HG02970 (cell line): ENCODE measurements at regions not wholly inside any gene's neighbourhood (a gene's known extent, or its start where the extent isn't known, plus 50 kb on each side); places are given as distances from the start of the nearest gene placed in this dataset.
"Not testable (repeated sequence)": the region's sequence is repeated elsewhere in the genome, so short reads cannot be mapped to it uniquely, and the experiment has no call there.

Experiments
- ATAC-seq: cut with Tn5 transposase; IDR thresholded peaks from one replicate; pipeline ENCODE4 v1.9.1; 2021; ENCODE audit warnings: mild to moderate bottlenecking, moderate library complexity, moderate number of reproducible peaks; ENCODE audit not compliant: unreplicated experiment, low FRiP score

DNA sequence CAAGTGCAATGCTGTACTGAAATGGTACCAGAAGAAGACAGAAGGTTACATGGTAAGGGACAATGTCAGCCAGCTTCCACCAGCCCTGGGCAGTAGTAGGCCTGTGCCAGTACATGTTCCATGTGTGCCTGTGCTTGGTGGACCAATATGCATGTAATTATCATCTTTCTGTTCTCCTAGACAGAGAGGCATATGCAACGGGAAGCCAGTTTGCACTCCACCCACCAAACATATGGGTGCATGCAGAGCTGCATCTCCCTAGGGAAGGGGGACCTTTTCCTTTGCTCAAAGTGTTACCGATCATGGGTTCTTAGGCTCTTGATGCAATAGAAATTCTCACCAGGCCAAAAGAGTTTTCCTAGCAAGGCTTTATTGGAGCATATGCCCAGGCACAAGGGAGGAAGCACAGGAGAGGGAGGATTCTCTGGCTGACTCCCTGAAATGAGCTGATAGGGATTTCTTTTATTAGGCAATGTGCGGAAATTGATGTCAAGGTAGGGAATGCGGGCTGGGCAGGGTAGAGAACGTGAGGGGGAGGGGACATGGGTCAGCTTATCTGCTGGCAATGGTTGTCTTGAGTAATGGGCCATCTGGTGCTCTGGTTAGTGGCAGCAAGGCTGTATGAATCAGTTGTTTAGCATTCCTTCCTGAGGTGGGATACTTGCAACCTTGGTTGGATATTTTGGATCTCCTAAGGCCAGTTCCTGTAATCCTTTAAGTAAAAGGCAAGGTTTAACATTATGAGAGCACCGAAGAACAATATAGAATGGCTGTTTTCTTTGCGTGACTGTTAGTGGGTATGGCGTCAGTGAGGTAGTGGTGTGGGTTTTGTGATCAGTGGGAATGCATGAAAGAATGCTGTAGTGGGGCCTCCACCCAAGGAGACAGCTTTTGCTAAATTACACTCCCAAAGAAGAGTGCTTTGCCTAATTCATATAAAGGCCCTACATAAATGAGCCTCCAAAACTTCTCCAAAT lies 102.5 kb downstream of the CDRT15L2 start:
- ATAC-seq, result not testable (repeated sequence)

DNA sequence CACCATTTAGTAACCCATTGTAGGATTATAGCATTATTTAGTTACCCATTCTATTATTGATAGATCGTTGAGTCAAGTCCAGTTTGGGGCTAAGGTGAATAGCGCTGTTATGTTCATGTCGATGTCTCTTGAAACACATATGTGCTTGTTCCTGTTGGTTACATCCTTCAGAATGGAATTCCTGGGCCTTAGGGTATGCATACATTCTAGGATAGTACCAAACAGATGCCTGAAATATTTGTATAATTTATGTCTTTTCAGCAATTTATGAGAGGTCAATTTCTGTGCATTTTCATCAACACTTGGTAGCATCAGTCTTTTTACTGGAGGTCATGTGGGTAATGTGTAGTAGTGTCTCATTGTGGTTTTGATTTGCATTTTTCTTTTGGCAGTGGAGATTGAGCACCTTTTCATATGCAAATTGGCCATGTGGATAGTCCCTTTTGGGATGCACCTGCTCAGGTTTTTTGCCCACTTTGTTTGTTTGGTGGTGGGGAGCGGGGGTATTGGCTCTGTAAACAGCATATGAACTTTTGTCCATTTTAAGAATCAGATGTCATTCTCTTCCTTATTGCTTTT lies 104.2 kb downstream of the CDRT15L2 start:
- not testable (repeated sequence) for ATAC-seq

DNA sequence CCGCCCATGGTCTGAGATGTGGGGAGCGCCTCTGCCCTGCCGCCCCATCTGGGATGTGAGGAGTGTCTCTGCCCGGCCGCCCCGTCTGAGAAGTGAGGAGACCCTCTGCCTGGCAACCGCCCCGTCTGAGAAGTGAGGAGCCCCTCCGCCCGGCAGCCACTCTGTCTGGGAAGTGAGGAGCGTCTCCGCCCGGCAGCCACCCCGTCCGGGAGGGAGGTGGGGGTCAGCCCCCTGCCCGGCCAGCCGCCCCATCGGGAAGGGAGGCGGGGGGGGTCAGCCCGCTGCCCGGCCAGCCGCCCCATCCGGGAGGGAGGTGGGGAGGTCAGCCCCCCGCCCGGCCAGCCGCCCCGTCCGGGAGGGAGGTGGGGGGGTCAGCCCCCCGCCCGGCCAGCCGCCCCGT lies 105.5 kb downstream of the CDRT15L2 start:
- not testable (repeated sequence) for ATAC-seq

DNA sequence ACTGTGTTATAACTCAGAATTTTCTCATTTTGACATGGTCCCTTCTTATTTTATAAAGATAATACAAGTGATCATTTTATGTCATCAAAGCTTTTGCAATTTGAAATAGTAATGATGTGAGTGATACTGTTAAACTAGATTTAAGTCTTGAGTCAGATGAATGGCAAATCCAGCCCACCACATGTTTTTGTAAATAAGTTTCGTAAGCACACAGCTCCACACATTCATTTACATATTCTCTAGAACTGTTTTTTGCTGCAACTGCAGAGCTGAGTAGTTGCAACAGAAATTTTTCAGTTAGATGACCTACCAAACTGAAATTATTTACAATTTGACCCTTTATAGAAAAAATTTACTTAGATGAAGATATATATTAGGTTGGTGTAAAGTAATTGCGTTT lies 108.1 kb downstream of the CDRT15L2 start:
- ATAC-seq, result not testable (repeated sequence)

DNA sequence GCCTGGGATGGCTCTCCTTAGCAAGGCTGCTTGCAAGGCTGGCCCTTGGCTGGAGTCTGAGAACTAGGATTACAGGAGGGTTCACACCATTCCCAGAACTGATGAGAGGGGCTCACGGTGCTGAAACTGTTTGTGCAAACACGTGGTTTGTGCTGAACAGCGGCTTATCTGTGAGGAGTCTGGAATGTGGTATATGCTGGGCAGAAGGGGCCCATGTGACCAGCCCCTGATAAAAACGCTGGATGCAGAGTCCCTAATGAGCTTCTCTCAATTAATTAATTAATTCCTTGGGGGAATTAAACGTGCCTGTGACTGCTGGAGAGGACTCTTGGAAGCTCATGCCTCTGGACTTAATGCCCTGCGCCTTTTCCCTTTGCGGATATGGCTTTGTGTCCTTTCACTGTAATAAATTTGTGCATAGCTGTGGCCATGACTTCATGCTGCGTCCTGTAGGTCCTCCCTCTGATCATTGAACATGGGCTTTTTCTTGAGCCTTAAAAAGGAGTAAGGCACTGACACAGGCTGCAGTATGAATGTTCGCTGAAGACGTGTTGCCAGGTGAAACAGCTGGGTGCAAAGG lies 109.7 kb downstream of the CDRT15L2 start:
- ATAC-seq, result not testable (repeated sequence)

DNA sequence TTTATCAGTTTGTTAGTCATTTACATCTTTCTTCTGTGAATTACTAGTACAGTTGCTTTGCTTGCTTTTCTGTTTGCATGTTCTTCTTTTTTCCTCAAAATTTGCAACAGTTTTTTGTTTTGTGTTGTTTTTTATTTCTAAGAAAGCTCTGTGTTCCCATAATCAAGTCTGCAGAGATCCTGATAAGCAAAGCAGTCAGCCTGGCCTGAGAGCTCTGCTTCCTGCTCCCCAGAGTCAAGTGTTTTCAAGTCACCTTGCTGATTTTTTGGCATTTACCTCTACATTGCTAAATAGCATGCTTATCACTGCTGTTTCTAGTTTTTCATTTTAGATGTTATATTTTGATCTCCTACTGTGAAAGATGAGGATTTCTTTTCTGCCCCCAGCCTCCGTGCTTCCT lies 113.2 kb downstream of the CDRT15L2 start:
- ATAC-seq, result not testable (repeated sequence)

DNA sequence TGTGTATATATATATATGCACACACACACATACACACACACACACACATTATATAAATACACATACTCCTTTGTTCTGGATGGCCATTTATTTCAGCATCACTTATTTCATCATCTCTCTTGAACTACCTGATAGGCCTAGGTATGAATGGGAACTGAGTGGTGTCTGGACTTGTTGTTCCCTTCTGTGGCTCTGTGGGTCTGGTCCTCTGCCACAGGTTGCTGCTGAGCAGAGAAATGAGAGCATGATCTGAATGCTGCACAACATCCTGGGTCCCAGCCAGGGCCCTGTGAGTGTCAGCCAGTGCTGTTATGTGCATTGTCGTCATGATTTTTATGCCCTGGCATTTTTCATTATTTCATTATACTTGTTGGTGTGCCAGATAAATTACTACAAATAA lies 116.3 kb downstream of the CDRT15L2 start:
- not testable (repeated sequence) for ATAC-seq

DNA sequence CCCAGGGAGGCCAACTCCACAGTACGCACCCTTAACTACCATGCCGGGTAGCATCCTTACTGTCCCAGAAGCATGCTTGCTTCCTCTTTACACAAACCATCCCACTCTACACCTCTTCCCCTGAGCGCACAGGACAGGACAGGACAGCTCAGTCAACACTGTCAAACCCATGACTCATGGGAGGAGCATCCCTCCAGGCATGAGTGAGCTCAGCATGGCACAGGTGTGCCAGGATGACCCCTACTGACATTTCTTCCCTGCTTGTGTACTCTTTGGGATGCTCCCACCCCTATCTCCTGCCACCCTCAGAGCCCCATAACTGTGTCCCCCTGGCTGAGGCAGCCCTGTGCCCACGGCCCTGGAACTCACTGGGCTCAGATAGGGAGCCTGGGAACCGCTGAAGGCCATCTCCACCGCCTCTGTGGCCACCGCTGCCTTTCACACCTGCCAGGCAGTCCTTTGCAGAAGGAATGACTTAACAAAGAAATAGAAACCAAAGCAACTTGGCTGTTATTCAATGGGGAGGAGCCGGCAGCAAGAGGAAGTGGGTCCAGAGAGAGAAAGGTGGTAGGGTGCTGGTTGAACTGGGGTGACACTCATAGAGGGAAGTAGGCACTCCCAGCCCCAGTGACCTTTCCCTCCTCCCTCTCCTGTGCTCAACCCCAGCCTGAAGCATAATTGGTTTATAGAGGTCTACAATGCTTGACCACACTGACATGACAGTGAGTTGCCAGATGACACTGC lies 119.1 kb downstream of the CDRT15L2 start:
- peak; percentile 66 for ATAC-seq

DNA sequence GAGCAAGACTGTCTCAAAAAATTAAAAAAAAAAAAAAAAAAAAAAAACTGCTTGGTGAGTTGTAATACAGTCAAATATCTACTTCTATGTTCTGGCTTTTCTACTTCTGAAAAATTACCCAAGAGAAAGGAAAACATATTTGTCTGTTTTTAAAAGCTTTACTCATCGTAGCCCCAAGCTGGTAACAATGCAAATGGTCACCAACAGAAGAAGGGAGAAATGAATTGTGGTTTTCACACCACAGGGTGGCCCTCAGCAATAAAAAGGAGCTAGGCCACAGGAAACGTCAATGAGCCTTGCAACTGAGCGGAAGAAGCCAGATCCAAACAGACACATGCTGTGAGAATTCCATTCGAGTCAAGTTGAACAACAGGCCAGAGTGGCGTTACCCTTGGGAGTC lies 121.0 kb downstream of the CDRT15L2 start:
- not testable (repeated sequence) for ATAC-seq

DNA sequence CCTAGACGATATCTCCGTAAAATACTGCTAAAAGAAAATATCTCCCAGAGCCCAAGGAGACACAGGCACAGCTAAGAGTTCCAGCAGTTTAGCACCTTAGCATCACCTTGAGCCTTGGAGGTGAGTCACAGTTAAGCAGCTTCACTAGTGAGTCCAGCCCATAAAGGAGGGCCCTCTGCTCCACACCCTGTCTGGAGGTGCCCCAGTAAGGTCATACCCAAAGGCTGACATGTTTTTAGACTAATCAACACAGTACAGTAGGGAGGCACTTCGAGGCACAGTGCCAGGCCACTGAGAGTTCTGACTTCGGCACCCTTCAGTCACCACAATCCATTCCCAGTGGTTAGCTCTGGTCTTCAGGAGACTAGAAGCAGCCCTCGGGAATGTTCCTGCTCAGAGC lies 121.8 kb downstream of the CDRT15L2 start:
- not testable (repeated sequence) for ATAC-seq

DNA sequence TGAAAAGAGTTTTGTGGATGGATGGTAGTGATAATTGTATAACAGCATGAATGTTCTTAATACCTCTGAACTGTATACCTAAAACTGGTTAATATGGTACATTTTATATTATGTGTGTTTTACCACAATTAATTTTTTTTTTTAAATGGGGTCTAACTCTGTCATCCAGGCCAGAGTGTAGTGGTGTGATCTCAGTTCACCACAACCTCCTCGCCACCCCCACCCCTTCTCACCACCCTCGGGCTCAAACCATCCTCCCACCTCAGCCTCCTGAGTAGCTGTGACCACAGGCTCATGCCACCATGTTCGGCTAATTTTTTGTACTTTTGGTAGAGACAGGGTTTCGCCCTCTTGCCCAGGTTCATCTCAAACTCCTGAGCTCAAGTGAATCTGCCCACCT lies 123.2 kb downstream of the CDRT15L2 start:
- no peak for ATAC-seq

DNA sequence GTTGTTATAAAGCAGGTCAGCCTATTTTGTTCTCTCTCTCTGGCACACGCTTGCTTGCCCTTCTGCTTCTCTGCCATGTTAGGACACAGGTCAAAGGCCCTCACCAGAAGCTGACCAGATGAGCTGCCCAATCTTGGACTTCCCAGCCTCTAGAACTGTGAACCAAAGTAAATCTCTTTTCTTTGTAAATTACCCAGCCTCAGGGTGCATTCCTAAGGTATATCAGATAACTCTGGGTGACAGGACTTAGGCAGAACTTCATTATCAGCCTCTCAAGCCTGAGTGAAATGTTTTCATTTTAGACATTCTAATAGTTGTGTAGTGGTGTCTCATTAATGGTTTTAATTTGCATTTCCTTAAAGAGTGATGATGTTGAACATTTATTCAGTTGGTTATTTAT lies 124.3 kb downstream of the CDRT15L2 start:
- ATAC-seq, result no peak

DNA sequence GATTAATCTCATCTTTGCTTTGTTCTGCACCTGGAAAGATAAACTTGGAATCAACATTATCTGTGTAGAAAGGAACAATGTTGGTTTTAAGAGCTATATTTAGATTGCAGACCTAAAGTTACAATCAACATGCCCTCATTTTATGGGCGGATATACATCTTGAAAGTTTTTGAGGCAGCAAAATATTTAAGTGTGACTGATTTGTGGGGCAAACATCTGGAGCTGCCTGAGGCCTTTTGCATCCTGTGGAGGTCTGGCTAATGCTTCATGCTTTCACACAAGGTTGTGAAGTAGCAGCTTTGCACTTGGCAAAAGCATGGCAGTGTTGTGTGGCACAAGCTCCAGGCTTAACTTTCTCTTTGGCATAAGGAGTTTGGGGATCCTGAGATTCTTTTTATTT lies 125.7 kb downstream of the CDRT15L2 start:
- not testable (repeated sequence) for ATAC-seq

DNA sequence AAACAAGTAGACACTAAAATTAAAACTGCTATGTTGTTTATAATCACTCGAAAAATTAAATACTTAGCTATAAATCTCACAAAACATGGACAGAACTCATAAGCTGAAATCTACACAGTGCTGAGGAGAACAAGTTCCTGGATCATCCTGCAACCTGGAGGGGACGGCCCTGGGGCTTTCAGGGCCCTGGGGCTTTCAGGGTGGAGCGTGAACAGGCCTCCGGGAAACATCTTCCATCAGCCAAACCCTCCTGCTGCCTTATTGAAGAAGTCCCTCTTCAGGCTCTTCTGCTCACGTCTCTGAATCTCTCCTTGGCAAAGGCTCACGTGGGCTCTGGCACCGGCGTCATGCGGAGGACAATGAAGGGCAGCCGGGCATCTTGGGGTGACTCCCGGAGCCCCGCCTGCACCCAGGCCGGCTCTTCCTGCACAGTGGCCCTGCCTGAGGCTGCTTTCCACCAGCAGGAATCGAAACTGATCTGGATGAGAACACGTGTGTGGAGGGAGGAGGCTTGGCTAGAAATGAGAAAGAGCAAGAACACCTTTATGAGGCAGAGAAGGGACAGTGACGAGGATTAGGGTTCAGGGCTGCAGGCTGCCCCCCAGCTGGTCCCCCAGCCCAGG lies 127.3 kb downstream of the CDRT15L2 start:
- ATAC-seq, result no peak

DNA sequence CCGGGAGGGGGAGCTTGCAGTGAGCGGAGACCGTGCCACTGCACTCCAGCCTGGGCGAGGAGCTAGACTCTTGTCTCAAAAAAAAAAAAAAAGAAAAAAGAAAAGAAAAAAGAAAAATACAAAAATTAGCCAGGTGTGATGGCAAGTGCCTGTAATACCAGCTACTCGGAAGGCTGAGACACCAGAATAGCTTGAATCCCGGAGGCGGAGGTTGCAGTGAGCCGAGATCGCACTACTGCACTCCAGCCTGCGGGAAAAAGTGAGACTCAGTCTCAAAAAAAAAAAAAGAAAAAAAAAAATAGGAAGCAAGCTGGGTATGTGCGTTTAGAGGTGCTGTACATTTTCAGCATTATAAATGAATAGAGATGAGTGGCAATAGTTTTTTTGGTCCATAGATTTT lies 129.3 kb downstream of the CDRT15L2 start:
- not testable (repeated sequence) for ATAC-seq

DNA sequence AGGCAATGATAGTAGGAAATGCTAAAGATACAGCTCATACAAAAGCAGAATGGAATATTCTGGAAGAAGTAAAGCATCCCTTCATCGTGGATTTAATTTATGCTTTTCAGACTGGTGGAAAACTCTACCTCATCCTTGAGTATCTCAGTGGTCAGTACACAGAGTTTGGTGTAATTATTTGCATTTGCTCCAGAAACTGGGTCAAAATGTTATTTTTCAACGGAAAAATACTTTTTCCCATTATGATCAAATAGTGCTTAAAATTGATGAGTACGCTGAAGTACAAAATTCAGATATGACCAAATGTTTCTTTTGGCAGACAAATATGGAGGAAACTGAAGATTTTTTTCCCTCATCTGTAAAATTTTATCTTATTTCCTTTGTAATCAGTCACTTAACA lies 137.0 kb downstream of the CDRT15L2 start:
- ATAC-seq, result not testable (repeated sequence)

DNA sequence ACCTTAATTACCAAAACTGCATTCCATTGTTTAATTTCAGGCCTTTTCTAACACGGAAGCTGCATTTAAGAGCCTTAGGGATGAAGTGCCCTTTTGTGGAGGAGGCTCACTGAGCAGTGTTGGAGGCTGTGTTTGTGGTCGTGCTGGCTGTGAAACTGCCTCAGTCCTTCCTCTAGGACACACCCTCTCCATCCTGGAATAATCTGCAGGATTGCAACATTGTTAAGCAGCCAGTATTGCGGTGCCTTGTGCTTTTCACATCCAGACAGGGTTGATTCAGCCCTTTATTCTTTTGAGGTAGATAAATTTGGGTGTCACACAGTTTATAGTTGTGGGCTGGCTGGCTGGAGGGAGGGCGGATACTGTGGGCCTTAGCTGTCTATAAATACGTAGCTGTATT lies 141.6 kb downstream of the CDRT15L2 start:
- ATAC-seq, result no peak

DNA sequence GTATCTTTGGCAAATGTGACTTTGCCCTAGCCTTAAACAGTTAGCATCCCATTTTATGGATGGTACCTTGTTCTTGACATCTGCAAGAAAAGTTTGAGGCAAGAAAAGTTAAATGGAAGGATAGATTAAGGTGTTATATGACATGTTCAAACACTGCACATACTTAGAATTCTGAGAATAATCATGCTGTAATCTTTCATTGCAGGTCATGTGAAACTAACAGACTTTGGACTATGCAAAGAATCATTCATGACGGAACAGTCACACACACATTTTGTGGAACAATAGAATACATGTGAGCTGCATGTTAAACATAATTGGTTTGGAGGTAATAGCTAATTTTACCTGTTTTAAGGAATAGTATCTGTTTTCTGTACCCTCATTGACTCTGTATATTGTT lies 144.9 kb downstream of the CDRT15L2 start:
- not testable (repeated sequence) for ATAC-seq

DNA sequence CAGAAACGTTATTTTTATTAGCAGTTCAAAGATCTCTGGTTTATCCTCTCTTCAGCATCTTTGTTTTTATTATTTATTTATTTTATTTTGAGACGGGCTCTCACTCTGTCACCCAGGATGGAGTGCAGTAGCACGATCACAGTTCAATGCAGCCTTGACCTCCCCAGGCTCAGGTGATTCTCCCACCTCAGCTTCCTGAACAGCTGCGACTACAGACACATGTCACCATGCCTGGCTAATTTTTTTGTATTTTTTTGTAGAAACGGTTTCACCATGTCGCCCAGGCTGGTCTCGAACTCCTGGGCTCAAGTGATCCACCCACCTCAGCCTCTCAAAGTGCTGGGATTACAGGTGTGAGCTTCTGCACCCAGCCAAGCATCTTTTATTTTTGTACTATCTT lies 147.7 kb downstream of the CDRT15L2 start:
- ATAC-seq, result not testable (repeated sequence)

DNA sequence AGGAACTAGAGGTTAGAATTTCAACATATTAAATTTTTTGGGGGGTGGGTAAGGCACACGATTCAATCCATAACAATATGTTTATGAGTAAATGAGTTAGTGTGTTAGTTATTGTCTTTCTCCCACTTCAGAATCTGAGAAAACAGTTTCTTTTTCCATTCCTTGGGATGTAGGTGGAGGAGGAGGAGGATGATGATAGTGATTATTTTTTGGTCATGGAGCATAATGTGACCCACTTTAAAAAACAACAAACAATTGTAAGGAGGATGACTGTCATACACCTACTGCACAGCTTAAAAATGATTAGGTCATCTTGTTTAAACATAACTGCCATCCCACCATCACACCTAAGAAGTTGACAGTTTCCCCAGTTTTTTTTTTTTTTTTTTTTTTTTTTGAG lies 148.7 kb downstream of the CDRT15L2 start:
- ATAC-seq, result no peak
